ENCODE measurements at regions not wholly inside any gene's neighbourhood (a gene's known extent, or its start where the extent isn't known, plus 50 kb on each side); places are given as distances from the start of the nearest gene placed in this dataset.

DNA sequence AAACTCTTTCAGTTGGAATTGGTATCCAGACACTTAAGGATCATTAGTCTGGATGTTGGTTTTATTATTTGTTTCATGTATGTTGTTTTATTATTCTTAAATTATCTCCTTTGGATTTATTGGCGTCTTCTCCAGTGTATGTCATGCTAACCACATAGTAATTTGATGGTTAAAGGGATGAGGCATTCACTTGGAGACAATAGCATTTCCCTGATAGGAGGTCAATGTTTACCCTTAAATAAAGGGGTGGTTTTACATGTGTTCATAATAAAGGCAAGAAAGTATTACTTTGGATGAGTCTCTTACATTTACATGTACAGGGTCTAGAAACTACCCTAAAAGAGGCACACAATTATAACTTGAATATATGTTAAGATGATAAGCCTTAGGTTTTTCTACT is 51.2 kb upstream of the RNF144B start:
- DNase-seq (ENCODE audit: low read depth), result no peak

GRCh38 chr6:18334251-18334650 is 52.9 kb upstream of the RNF144B start:
- no peak for DNase-seq (ENCODE audit: low read depth)

- DNase-seq (ENCODE audit: low read depth), result no peak
These were observed 56.5 kb upstream of the RNF144B start for GRCh38 chr6:18330548-18331081.

GRCh38 chr6:18329776-18330175 is 57.4 kb upstream of the RNF144B start:
- DNase-seq (ENCODE audit: low read depth), result no peak

GRCh38 chr6:18328540-18328939 is 58.6 kb upstream of the RNF144B start:
- no peak for DNase-seq (ENCODE audit: low read depth)

DNA sequence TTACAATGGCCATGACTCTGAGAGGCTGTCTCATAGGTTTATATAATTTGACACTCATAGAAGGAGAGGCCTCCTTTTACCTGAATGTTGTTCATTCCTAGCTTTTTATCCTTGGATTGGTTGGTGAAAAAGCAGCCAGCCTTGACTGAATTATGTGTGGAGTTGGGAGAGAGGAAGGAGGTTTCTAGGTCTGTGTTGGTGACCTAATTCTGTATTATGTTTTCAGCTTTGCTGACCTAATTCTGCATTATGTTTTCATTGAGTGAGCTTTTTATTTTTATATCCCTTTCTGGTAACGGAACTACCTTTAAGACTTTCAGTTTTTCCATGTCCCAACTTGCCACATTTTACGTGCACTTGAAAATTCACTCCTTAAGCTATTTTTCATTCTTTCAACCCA is 59.1 kb upstream of the RNF144B start:
- no peak for DNase-seq (ENCODE audit: low read depth)

DNA sequence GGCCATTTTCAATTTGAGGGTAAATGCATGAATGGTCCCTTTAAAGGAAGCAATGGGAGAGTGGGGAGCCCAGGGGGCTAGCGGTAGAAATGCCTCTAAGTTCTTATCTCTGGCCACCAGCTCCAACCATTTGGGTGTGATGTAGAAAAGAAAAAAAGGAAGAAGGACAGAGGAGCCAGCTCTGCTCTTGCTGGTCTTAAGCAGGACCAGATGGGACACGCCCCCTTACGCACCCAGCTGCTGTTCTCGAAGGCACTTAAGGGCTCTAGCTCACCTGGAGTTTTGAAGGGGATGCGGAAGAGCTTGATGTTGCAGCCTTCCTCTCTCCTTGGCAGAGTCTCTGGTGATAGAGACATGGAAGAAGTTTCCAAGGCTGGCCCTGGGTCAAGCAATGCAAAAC is 59.5 kb upstream of the RNF144B start:
- no peak for DNase-seq (ENCODE audit: low read depth)

DNA sequence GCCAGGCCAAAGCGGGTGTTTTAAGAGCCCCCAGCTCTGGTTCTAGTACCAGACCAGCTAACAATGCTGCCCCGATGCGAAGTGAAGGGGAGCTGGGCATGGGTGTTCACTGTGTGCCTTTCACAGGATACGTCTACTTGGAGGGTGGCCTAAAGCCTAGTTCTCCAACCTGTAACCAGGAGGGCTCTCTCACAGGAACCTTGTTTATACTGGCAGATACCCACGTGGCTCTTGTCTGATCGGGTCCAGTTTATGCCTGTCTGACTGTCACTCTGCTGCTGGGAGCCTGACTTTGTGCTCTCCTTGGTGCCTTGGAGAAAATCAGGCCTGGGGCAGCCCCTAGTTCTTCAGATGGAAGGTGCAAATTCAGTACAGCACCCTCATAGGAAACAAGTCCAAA is 60.2 kb upstream of the RNF144B start:
- DNase-seq (ENCODE audit: low read depth), result no peak

GRCh38 chr6:18326001-18326400 is 61.1 kb upstream of the RNF144B start:
- no peak for DNase-seq (ENCODE audit: low read depth)

GRCh38 chr6:18324706-18325042 is 60.3 kb upstream of the DEK start:
- no peak for DNase-seq (ENCODE audit: low read depth)

GRCh38 chr6:18323935-18324705 is 59.8 kb upstream of the DEK start:
- peak; percentile 42 for DNase-seq (ENCODE audit: low read depth)

GRCh38 chr6:18317850-18318249 is 53.5 kb upstream of the DEK start:
- no peak for DNase-seq (ENCODE audit: low read depth)

GRCh38 chr6:18314317-18314997 is 50.1 kb upstream of the DEK start:
- DNase-seq (ENCODE audit: low read depth), result no peak

Data from RPMI7951 (cell line).